Inferior parietal cortex (tissue), 1 donor: ENCODE measurements at regions not wholly inside any gene's neighbourhood (a gene's known extent, or its start where the extent isn't known, plus 50 kb on each side); places are given as distances from the start of the nearest gene placed in this dataset.

Experiments used
- DNase-seq: peaks from one replicate; pipeline ENCODE4 v3.0.0-alpha.2; 2016; ENCODE audit errors: extremely low spot score

DNA sequence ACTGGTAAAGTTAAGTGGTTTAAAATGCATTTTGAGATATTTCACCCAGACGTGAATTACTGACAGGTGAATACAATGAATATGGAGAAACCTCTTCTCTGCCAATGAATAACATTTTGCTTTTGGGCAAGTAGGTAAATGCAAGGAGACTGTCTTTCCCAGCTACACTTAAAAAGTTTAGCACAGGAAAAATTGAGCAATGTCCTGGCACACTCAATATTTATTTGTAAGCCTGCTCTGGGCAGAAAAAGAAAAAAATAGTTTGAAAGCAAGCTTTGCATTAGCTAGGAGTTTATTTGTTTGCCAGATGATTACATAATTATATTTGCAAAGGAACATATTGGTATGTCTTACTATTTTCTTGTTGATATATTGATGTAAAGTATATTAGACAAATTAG, 624.2 kb downstream of the ACTR3B start:
- no peak for DNase-seq

DNA sequence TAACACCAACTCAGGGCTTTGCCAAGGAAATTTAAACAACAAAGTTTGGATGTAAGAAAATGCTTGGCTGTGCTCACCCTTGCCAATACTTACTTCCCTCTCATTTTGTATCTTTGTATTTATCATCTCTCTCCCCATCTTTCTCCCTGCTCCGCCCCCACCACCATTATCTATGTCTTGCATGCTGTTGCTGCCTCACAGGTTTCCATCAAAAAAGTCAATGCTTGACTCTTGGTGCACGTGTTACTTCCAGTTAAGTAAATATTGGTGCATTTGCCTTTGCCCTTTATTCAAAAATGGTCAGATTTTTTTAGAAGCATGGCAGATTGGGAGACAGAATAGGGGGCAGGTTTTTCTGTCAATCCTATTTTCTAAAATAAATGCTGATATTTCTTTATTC, 626.0 kb downstream of the ACTR3B start:
- DNase-seq, result no peak

- DNase-seq, result no peak
Observed at GRCh38 chr7:153386556-153386955, 627.0 kb downstream of the ACTR3B start.

GRCh38 chr7:153388611-153389010, 629.1 kb downstream of the ACTR3B start:
- no peak for DNase-seq

DNA sequence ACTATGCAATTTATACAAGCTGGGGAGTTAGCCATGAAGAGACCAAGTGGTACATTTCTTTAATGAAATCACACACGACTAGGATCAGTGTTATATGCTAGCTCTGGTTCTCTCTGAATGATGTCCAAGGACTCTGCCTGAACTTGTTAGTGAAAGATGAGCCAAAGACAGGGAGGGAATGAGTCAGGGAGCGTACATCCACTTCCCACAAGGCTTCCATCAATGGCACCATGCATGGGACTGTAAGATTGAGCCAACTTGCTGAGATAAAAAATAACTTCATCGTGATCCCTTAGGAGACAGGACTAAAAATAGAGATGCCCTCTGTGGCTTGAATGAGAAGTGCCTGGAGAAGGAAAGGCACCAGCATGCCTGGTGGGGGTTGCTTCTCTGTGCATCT, 629.7 kb downstream of the ACTR3B start:
- no peak for DNase-seq

DNA sequence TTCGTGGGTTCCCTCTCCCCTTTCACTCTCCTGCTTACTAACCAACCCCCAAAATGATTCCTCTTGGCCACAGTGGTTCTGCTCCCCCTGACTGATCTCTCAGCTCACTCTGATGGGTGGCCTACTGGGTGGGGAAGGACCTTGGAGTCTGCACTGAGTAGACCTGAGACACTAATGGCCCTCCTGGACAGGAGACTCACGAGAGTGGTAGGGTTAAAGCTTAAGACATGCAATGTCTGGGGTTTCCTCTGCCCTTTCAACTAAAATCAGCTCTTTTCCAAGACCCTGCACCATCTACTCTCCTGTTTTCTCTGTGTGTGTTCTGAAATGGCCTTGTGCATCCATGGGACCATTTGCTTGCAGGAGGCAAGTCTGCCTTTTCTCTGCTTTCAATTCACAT, 631.4 kb downstream of the ACTR3B start:
- no peak for DNase-seq

DNA sequence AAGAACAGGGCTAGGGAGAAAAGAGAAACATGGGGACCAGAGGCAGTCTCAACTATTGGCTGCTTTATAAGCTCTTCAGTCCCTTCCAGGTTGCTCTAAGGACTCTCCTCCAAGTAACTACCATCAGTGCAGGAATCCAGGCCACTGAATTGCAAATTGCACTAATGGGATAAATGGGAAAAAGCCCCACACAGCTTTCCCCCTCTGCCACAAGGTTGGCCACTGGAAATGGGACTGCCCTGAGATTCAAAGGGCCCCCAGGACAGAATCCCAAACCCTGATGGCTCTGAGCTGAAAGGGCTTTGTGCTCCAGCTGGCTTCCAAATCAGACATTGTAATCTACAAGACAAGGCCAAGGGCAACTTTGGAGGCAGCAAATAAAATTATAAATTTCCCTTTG, 633.2 kb downstream of the ACTR3B start:
- DNase-seq, result no peak

GRCh38 chr7:153393666-153394065, 634.1 kb downstream of the ACTR3B start:
- DNase-seq, result no peak

DNA sequence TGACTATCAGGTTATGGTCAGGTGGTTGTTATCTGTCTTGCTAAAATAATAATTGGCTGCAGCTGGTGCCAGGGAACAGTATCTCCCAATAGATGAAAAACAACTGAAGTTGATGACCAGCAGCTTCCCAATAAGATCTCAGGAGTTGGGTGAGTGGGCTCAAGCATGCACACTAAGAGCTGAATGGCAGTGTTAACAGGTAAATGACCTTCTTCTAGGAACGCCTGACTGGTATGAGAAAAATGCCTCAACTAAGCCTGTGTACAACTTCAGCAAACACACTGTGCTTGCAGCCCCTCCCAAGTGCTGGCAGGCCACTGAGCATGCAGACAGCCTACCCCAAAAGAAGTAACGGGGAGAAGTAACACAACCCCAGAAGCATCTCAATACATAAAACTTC, 636.9 kb downstream of the ACTR3B start:
- DNase-seq, result no peak

GRCh38 chr7:153397459-153397858, 637.9 kb downstream of the ACTR3B start:
- DNase-seq, result no peak

DNA sequence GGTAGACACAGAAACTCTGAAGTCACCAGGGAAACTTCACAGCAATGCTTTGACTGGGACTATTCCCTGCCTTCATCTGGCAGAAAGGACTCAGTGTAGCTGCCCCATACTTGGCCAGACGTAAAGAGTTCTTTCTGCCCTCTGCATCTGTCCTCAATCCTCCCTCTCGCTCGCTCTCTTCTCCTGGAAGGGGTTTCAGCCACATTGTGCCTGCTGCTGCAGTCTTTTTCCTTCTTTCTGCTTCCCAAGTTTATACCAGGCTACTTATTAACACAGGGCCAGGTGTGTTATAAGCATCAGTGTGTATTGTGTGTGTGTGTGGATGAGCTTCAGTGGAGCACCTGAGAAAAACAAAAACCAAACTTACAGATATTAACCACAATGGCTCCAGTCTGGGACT, 638.4 kb downstream of the ACTR3B start:
- DNase-seq, result no peak

GRCh38 chr7:153398370-153398769, 638.8 kb downstream of the ACTR3B start:
- DNase-seq, result no peak

DNA sequence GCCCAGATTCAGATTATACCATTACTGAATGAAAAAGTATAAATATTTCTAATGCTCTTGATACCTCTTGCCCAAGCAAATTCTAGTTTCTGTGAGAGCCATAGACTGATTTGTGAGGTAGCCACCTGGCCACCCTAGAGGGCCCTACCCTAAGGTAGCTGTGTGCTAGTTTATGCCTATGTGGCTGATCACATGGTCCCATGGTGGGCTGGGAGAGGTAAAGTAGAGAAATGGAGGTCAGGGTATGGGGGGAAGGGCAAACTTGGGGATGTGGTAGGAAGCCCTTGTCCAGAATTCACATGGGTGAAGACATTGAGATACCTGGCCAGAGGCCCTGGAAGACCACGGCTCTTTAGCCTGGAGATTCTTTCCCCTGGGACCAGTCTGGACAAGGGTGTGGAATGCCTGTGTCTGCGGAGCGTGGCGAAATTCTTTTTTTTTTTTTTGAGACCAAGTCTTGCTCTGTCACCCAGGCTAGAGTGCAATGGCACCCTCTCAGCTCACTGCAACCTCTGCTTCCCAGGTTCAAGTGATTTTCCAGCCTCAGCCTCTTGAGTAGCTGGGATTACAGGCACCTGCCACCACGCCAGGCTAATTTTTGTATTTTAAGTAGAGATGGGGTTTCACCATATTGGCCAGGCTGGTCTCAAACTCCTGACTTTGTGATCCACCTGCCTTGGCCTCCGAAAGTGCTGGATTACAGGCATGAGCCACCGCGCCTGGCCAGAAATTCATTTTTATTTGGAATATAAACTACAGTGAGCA, 639.4 kb downstream of the ACTR3B start:
- DNase-seq, result no peak

DNA sequence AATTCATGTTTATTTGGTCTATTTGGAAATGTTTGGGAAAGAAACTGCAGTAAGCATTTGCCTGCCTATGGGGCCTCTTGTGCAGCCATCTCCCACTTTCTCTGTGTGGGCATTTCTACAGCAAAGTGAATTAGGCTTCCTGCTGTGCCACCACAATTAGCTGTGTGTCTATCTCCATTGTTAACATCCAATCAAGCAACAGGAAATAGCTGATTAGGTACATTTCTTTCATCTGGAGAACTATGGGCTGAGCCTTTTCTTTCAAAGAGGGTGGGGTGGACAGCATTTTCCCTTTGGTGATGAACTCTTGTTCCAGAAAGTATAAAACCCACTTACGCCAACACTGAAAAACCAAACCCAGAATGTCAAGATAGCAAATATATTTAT, 640.0 kb downstream of the ACTR3B start:
- no peak for DNase-seq

- no peak for DNase-seq
Observed at GRCh38 chr7:153400735-153401593, 641.4 kb downstream of the ACTR3B start.

- DNase-seq, result no peak
Observed at GRCh38 chr7:153401795-153402720, 642.5 kb downstream of the ACTR3B start.

- DNase-seq, result no peak
Observed at GRCh38 chr7:153402721-153403541, 643.4 kb downstream of the ACTR3B start.

DNA sequence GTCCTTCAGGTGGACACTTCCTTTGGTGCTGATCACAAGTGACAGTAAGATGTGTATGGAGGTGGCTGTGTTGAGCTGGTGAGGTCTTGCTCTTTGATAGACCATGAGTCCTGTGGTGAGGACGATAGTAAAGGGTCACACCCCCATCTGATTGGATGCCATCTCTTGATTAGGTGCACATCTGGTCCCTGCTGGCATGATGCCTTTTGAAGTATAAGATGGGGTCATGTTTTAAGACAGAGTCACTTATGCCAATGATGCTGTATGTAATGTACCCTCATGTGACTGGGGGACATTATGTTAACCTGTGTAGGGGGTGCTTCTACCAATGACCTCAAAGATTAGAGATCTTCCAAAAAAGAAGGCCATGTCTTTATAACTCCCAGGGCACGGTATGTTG, 644.6 kb downstream of the ACTR3B start:
- DNase-seq, result no peak

GRCh38 chr7:153404781-153405279, 645.3 kb downstream of the ACTR3B start:
- DNase-seq, result no peak

DNA sequence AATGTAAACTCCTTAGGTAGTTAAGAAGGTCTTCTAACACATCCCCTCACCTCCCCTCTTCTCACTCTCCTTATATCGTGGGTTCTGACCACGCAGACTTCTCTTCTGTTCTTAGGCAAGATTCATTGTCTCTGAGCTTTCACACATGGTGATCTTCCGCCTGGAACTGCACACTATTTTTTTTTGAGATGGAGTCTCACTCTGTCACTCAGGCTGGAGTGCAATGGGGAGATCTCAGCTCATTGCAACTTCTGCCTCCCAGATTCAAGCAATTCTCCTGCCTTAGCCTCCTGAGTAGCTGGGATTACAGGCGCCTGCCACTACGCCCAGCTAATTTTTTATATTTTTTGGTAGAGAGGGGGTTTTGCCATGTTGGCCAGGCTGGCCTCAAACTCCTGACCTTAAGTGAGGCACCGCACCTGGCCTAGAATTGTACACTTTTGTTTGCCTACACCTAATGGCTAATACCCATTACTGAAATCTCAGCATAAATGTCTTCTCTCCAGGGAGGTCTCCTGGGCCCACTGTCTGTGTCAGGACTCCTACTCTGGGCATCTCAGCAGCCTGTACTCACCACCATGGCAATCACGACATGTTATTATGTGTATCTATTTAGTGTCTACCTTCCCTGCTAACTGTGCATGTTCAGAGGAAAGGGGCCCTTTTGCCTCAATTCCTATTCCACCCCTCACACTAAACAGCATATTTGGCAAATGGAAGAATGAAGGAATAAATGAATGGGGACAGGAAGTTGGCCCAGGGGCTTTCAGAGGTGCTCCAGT, 646.3 kb upstream of the DPP6 start:
- DNase-seq, result no peak
